Astrocyte (in vitro differentiated cells and primary cell): ENCODE measurements at regions not wholly inside any gene's neighbourhood (a gene's known extent, or its start where the extent isn't known, plus 50 kb on each side); places are given as distances from the start of the nearest gene placed in this dataset.

Experiments
- EZH2 ChIP-seq: IDR thresholded peaks from 2 replicates; pipeline ENCODE4 v1.6.1; 2012; ENCODE audit warnings: mild to moderate bottlenecking, low read length, inconsistent platforms; ENCODE audit not compliant: insufficient read depth
- TF ChIP-seq, protein P1 (sequence below): IDR thresholded peaks from 2 replicates; pipeline ENCODE4 v1.5.1; 2011; ENCODE audit warnings: low read depth, mild to moderate bottlenecking, inconsistent platforms, low read length, moderate library complexity; ENCODE audit not compliant: insufficient read depth

DNA sequence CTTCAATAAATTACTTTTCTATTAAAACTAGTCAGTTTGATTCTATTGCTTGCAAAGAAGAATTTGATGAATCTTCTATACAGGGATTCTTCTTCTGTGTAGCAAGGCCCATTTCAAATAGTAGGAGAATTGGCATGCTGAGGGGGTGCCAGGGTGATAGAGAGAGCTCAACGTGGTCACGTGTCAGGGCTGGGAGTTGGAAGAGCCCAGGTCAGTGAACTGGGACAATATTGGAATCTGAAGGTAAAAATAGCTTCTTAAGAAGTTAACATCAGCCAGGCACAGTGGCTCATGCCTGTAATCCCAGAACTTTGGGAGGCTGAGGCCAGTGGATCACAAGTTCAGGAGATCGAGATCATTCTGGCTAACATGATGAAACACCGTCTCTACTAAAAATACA, 64.1 kb upstream of the TLE1 start:
- no peak for TF ChIP-seq EZH2
- TF ChIP-seq, protein P1, sequence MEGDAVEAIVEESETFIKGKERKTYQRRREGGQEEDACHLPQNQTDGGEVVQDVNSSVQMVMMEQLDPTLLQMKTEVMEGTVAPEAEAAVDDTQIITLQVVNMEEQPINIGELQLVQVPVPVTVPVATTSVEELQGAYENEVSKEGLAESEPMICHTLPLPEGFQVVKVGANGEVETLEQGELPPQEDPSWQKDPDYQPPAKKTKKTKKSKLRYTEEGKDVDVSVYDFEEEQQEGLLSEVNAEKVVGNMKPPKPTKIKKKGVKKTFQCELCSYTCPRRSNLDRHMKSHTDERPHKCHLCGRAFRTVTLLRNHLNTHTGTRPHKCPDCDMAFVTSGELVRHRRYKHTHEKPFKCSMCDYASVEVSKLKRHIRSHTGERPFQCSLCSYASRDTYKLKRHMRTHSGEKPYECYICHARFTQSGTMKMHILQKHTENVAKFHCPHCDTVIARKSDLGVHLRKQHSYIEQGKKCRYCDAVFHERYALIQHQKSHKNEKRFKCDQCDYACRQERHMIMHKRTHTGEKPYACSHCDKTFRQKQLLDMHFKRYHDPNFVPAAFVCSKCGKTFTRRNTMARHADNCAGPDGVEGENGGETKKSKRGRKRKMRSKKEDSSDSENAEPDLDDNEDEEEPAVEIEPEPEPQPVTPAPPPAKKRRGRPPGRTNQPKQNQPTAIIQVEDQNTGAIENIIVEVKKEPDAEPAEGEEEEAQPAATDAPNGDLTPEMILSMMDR, result no peak
